Fibroblast of villous mesenchyme (primary cell): ENCODE measurements at regions not wholly inside any gene's neighbourhood (a gene's known extent, or its start where the extent isn't known, plus 50 kb on each side); places are given as distances from the start of the nearest gene placed in this dataset.

ENCODE experiments used
- DNase-seq: peaks from one replicate; pipeline ENCODE4 v3.0.0-alpha.2; 2010; ENCODE audit warnings: low read depth
- H3K4me3 ChIP-seq: 2 replicates; pipeline ENCODE4 v1.5.1; 2011; ENCODE audit warnings: low read depth, mild to moderate bottlenecking, low read length
- CTCF ChIP-seq: IDR thresholded peaks from 2 replicates; pipeline ENCODE4 v1.5.1; 2012; ENCODE audit warnings: low read depth, mild to moderate bottlenecking, low read length; ENCODE audit not compliant: insufficient read depth

GRCh38 chr11:80629466-80629865 is 1188.6 kb upstream of the TENM4 start:
- no peak overlapping the region for H3K4me3 ChIP-seq
- no peak for TF ChIP-seq CTCF
- DNase-seq, result no peak

- TF ChIP-seq CTCF, result no peak
- no peak overlapping the region for H3K4me3 ChIP-seq
- DNase-seq, result no peak
Measured at GRCh38 chr11:80627364-80627763, 1186.5 kb upstream of the TENM4 start.

GRCh38 chr11:80626721-80627120 is 1185.9 kb upstream of the TENM4 start:
- H3K4me3 ChIP-seq, result no peak overlapping the region
- DNase-seq, result no peak
- TF ChIP-seq CTCF, result no peak

GRCh38 chr11:80625563-80625962 is 1184.7 kb upstream of the TENM4 start:
- DNase-seq, result no peak
- H3K4me3 ChIP-seq, result no peak overlapping the region
- TF ChIP-seq CTCF, result no peak

GRCh38 chr11:80621871-80622270 is 1181.0 kb upstream of the TENM4 start:
- no peak overlapping the region for H3K4me3 ChIP-seq
- no peak for DNase-seq
- no peak for TF ChIP-seq CTCF

- DNase-seq, result no peak
- H3K4me3 ChIP-seq, result no peak overlapping the region
- TF ChIP-seq CTCF, result no peak
Measured at GRCh38 chr11:80620867-80621266, 1180.0 kb upstream of the TENM4 start.

GRCh38 chr11:80617156-80617555 is 1176.3 kb upstream of the TENM4 start:
- no peak overlapping the region for H3K4me3 ChIP-seq
- no peak for DNase-seq
- no peak for TF ChIP-seq CTCF
